Mesendoderm (in vitro differentiated cells): ENCODE measurements at regions not wholly inside any gene's neighbourhood (a gene's known extent, or its start where the extent isn't known, plus 50 kb on each side); places are given as distances from the start of the nearest gene placed in this dataset.
A peak's percentile ranks its signal among the peaks of the same experiment; 100 is the strongest.

Source experiments
- DNase-seq: peaks from one replicate; pipeline ENCODE4 v3.0.0; 2013
- H2AK5ac ChIP-seq: 2 replicates; pipeline ENCODE4 v1.6.1; 2013; ENCODE audit warnings: low read length, inconsistent platforms
- H2BK120ac ChIP-seq: 2 replicates; pipeline ENCODE4 v1.6.1; 2013; ENCODE audit warnings: low read depth, mild to moderate bottlenecking, low read length, moderate library complexity, mixed read lengths
- H2BK15ac ChIP-seq: replicated peaks from 2 replicates; pipeline ENCODE4 v1.6.1; 2013; ENCODE audit warnings: low read depth, mild to moderate bottlenecking, moderate library complexity
- H2BK5ac ChIP-seq: 2 replicates; pipeline ENCODE4 v1.6.1; 2013; ENCODE audit warnings: low read length, inconsistent platforms
- H3K18ac ChIP-seq: 2 replicates; pipeline ENCODE4 v1.6.1; 2013; ENCODE audit warnings: mild to moderate bottlenecking, low read length, mixed read lengths
- H3K23ac ChIP-seq: one replicate; pipeline ENCODE4 v1.6.1; 2013; ENCODE audit warnings: low read length
- H3K27ac ChIP-seq: 2 replicates; pipeline ENCODE4 v1.5.1; 2013; ENCODE audit warnings: low read depth, mild to moderate bottlenecking, inconsistent platforms, low read length, moderate library complexity
- H3K27me3 ChIP-seq: 2 replicates; pipeline ENCODE4 v1.6.1; 2013; ENCODE audit warnings: low read length, control low read depth, mild to moderate bottlenecking, inconsistent platforms; ENCODE audit not compliant: insufficient read depth, poor library complexity
- H3K36me3 ChIP-seq: 2 replicates; pipeline ENCODE4 v1.6.1; 2013; ENCODE audit warnings: low read length, inconsistent platforms; ENCODE audit not compliant: control insufficient read depth, insufficient read depth
- H3K4ac ChIP-seq: one replicate; pipeline ENCODE4 v1.6.1; 2013; ENCODE audit warnings: low read depth, mild to moderate bottlenecking, low read length, moderate library complexity
- H3K4me1 ChIP-seq: 2 replicates; pipeline ENCODE4 v1.6.1; 2013; ENCODE audit warnings: low read depth, low read length, inconsistent platforms; ENCODE audit not compliant: control insufficient read depth
- H3K4me2 ChIP-seq: 2 replicates; pipeline ENCODE4 v1.6.1; 2013; ENCODE audit warnings: low read length
- H3K4me3 ChIP-seq: 2 replicates; pipeline ENCODE4 v1.5.1; 2013; ENCODE audit warnings: mild to moderate bottlenecking, low read length
- H3K56ac ChIP-seq: one replicate; pipeline ENCODE4 v1.6.1; 2013; ENCODE audit warnings: low read length
- H3K79me1 ChIP-seq: 2 replicates; pipeline ENCODE4 v1.6.1; 2013; ENCODE audit warnings: low read length, inconsistent platforms
- H3K79me2 ChIP-seq: 2 replicates; pipeline ENCODE4 v1.6.1; 2013; ENCODE audit warnings: mild to moderate bottlenecking, low read length; ENCODE audit not compliant: control insufficient read depth, insufficient read depth
- H3K9ac ChIP-seq: 2 replicates; pipeline ENCODE4 v1.6.1; 2013; ENCODE audit warnings: low read length, inconsistent platforms
- H4K5ac ChIP-seq: one replicate; pipeline ENCODE4 v1.6.1; 2013; ENCODE audit warnings: low read length
- H4K8ac ChIP-seq: one replicate; pipeline ENCODE4 v1.6.1; 2013; ENCODE audit warnings: low read depth, mild to moderate bottlenecking, control low read depth, low read length, moderate library complexity
- WGBS: extraction: QIAGEN DNeasy Blood & Tissue Kit; methylation state at CpG from one replicate; pipeline ENCODE4 v1.1.7; 2013; ENCODE audit warnings: low lambda C conversion rate, missing lambda C conversion rate; ENCODE audit not compliant: insufficient coverage; ENCODE audit errors: extremely low coverage; 5-methylcytosine and 5-hydroxymethylcytosine counted together

- WGBS = no CpG with 5 or more reads among the region's 5 CpGs
Measured at GRCh38 chr11:79536155-79536917, 95.5 kb upstream of the TENM4 start.

GRCh38 chr11:79535606-79536005 lies 94.8 kb upstream of the TENM4 start:
- Histone ChIP-seq H2BK120ac (no peak overlapping the region), H3K18ac (no peak overlapping the region), H3K9ac (no peak overlapping the region), H3K79me2 (no peaks in the 10 kb centered on the region), H3K4me2 (no peak overlapping the region), H3K23ac (no peak overlapping the region), H3K36me3 (no peaks in the 10 kb centered on the region), H2BK5ac (no peak overlapping the region), H3K4ac (no peak overlapping the region), H3K56ac (no peak overlapping the region), H3K27ac (no peak overlapping the region), H3K79me1 (no peaks in the 10 kb centered on the region), H3K4me1 (no peaks in the 10 kb centered on the region), H4K8ac (no peak overlapping the region), H3K4me3 (no peak overlapping the region), H2AK5ac (no peak overlapping the region), H3K27me3 (no peaks in the 10 kb centered on the region), H2BK15ac (no peak overlapping the region), H4K5ac (no peak overlapping the region)
- DNase-seq = no peak
- no CpG with 5 or more reads among the region's 1 CpG for WGBS

More at GRCh38 chr11:79536155-79536917, 95.5 kb upstream of the TENM4 start:
- Histone ChIP-seq H3K18ac (no peak overlapping the region), H4K8ac (no peak overlapping the region), H3K4me1 (no peaks in the 10 kb centered on the region), H2BK120ac (no peak overlapping the region), H3K79me2 (no peaks in the 10 kb centered on the region), H3K79me1 (no peaks in the 10 kb centered on the region), H2AK5ac (no peak overlapping the region), H2BK5ac (no peak overlapping the region), H3K4ac (no peak overlapping the region), H3K56ac (no peak overlapping the region), H2BK15ac (no peak overlapping the region), H4K5ac (no peak overlapping the region), H3K27me3 (no peaks in the 10 kb centered on the region), H3K4me3 (no peak overlapping the region), H3K27ac (no peak overlapping the region), H3K36me3 (no peaks in the 10 kb centered on the region), H3K9ac (no peak overlapping the region), H3K4me2 (no peak overlapping the region), H3K23ac (no peak overlapping the region)
- no peak for DNase-seq

- no peak overlapping the region for H3K18ac ChIP-seq
- DNase-seq = no peak
- no peak overlapping the region for H2BK5ac ChIP-seq
- no peak overlapping the region for H4K8ac ChIP-seq
- no peaks in the 10 kb centered on the region for H3K36me3 ChIP-seq
- H4K5ac ChIP-seq = no peak overlapping the region
- H3K23ac ChIP-seq = no peak overlapping the region
- no peak overlapping the region for H3K4me3 ChIP-seq
- no peaks in the 10 kb centered on the region for H3K79me2 ChIP-seq
- H3K56ac ChIP-seq = no peak overlapping the region
- H3K27me3 ChIP-seq = no peaks in the 10 kb centered on the region
- H2AK5ac ChIP-seq = no peak overlapping the region
- H3K27ac ChIP-seq = no peak overlapping the region
- no peak overlapping the region for H2BK15ac ChIP-seq
- no peak overlapping the region for H2BK120ac ChIP-seq
- H3K9ac ChIP-seq = no peak overlapping the region
- no peak overlapping the region for H3K4me2 ChIP-seq
- no peaks in the 10 kb centered on the region for H3K79me1 ChIP-seq
- peaks cover 1% of the 10 kb centered on the region for H3K4me1 ChIP-seq
- no peak overlapping the region for H3K4ac ChIP-seq
Measured at GRCh38 chr11:79525257-79525656, 84.4 kb upstream of the TENM4 start.

- Histone ChIP-seq H3K56ac (no peak overlapping the region), H2BK5ac (no peak overlapping the region), H2BK120ac (no peak overlapping the region), H3K4me1 (peaks cover 4% of the 10 kb centered on the region), H2AK5ac (no peak overlapping the region), H3K4me3 (no peak overlapping the region), H3K79me2 (no peaks in the 10 kb centered on the region), H2BK15ac (no peak overlapping the region), H4K5ac (no peak overlapping the region), H3K4ac (no peak overlapping the region), H3K79me1 (no peaks in the 10 kb centered on the region), H3K27ac (no peak overlapping the region), H3K27me3 (no peaks in the 10 kb centered on the region), H3K4me2 (no peak overlapping the region), H3K23ac (no peak overlapping the region), H3K9ac (no peak overlapping the region), H3K18ac (no peak overlapping the region), H3K36me3 (no peaks in the 10 kb centered on the region), H4K8ac (no peak overlapping the region)
- DNase-seq = no peak
- WGBS = no CpG with 5 or more reads among the region's 1 CpG
Measured at GRCh38 chr11:79522626-79523025, 81.8 kb upstream of the TENM4 start.

GRCh38 chr11:79520086-79520485 lies 79.3 kb upstream of the TENM4 start:
- Histone ChIP-seq H3K36me3 (no peaks in the 10 kb centered on the region), H3K4me2 (no peak overlapping the region)
- WGBS = no CpG with 5 or more reads among the region's 5 CpGs

GRCh38 chr11:79515781-79516180 lies 75.0 kb upstream of the TENM4 start:
- Histone ChIP-seq H2BK120ac (no peak overlapping the region), H2BK5ac (no peak overlapping the region), H3K4me2 (no peak overlapping the region), H3K4me1 (peaks cover 8% of the 10 kb centered on the region), H3K23ac (no peak overlapping the region), H3K4ac (no peak overlapping the region), H2AK5ac (no peak overlapping the region), H3K79me1 (no peaks in the 10 kb centered on the region), H3K4me3 (no peak overlapping the region), H3K36me3 (no peaks in the 10 kb centered on the region), H3K79me2 (no peaks in the 10 kb centered on the region), H3K56ac (no peak overlapping the region), H3K27ac (no peak overlapping the region), H4K8ac (no peak overlapping the region), H3K27me3 (no peaks in the 10 kb centered on the region), H3K18ac (no peak overlapping the region), H3K9ac (no peak overlapping the region), H2BK15ac (no peak overlapping the region), H4K5ac (no peak overlapping the region)
- DNase-seq = peak; percentile 90
- WGBS = no CpG with 5 or more reads among the region's 1 CpG

More at GRCh38 chr11:79520086-79520485, 79.3 kb upstream of the TENM4 start:
- H3K18ac ChIP-seq = no peak overlapping the region
- no peak overlapping the region for H3K23ac ChIP-seq
- H2BK5ac ChIP-seq = no peak overlapping the region
- no peaks in the 10 kb centered on the region for H3K79me2 ChIP-seq
- no peak overlapping the region for H3K4me3 ChIP-seq
- H3K4me1 ChIP-seq = peaks cover 8% of the 10 kb centered on the region
- no peak overlapping the region for H2BK15ac ChIP-seq
- H3K27me3 ChIP-seq = no peaks in the 10 kb centered on the region
- no peak overlapping the region for H3K9ac ChIP-seq
- H3K27ac ChIP-seq = no peak overlapping the region
- H4K8ac ChIP-seq = no peak overlapping the region
- no peak overlapping the region for H2BK120ac ChIP-seq
- no peak overlapping the region for H3K56ac ChIP-seq
- no peak for DNase-seq
- H3K4ac ChIP-seq = no peak overlapping the region
- H3K79me1 ChIP-seq = no peaks in the 10 kb centered on the region
- no peak overlapping the region for H4K5ac ChIP-seq
- no peak overlapping the region for H2AK5ac ChIP-seq
